Psoas muscle (tissue), 7 donors: ENCODE measurements at regions not wholly inside any gene's neighbourhood (a gene's known extent, or its start where the extent isn't known, plus 50 kb on each side); places are given as distances from the start of the nearest gene placed in this dataset.

Experiments used
- ATAC-seq, 4 donors: fragments of 200-7000 bp; cut with Tn5 transposase; one replicate each; pipeline ENCODE4 v1.9.1; 2020; ENCODE audit warnings: moderate library complexity in 3 of 4, mild to moderate bottlenecking in 2 of 4
- DNase-seq, 2 donors: peaks; one replicate each; pipeline ENCODE4 v3.0.0-alpha.2; 2020
- H3K27ac ChIP-seq: fragments of 200-600 bp; one replicate; pipeline ENCODE4 v1.8.0; 2022
- H3K27me3 ChIP-seq, 3 donors: fragments of 200-600 bp in 1 of 3; one replicate each; pipeline versions ENCODE4 v1.6.1 to v1.8.0; 2013 to 2022; ENCODE audit warnings: low read length in 2 of 3, mild to moderate bottlenecking in 2 of 3, moderate library complexity in 1 of 3; ENCODE audit not compliant: insufficient read depth in 3 of 3
- H3K36me3 ChIP-seq, 2 donors: fragments of 200-600 bp in 1 of 2; one replicate each; pipeline versions ENCODE4 v1.6.1 to v1.8.0; 2013 to 2022; ENCODE audit warnings: low read depth in 1 of 2, mild to moderate bottlenecking in 1 of 2, moderate library complexity in 1 of 2; ENCODE audit not compliant: insufficient read depth in 1 of 2
- H3K4me1 ChIP-seq: fragments of 200-600 bp; one replicate; pipeline ENCODE4 v1.8.0; 2022
- H3K4me3 ChIP-seq: fragments of 200-600 bp; one replicate; pipeline ENCODE4 v1.8.0; 2022; ENCODE audit warnings: mild to moderate bottlenecking
- H3K9me3 ChIP-seq: fragments of 200-600 bp; one replicate; pipeline ENCODE4 v1.8.0; 2022
- CTCF ChIP-seq: fragments of 200-600 bp; IDR thresholded peaks from one replicate; pipeline ENCODE4 v1.8.0; 2022; ENCODE audit warnings: antibody characterized with exemption
- WGBS, 3 donors: extraction: QIAGEN DNeasy Blood & Tissue Kit; methylation state at CpG; one replicate each; pipeline versions ENCODE4 v1.1.6 to v1.1.7; 2013; 5-methylcytosine and 5-hydroxymethylcytosine counted together
- intact Hi-C, 2 donors: fragments of 100-400 bp; cut with DNase I; formaldehyde crosslinking; loops; one replicate each; pipeline versions ENCODE4 v1.11.0 to v1.14.2; 2022
- donor health status: healthy with polysubstance abuse.
- donor health status: DM: no; HTN: no; CAD: no; lungs with moderate emphysema.
- donor health status: Bipolar disorder and iron deficiency.
- donor health status: healthy.
- donor health status: DM: yes; HTN: yes; CAD: no.
- donor health status: DM: no; HTN: no; CAD: no.
- donor health status: DM: yes; HTN: yes; CAD: no.

GRCh38 chr11:97883086-97883485, 1137.7 kb upstream of the CNTN5 start:
- TF ChIP-seq CTCF, result no peak
- Histone ChIP-seq H3K27me3 (no peaks in the 10 kb centered on the region), H3K36me3 (no peaks in the 10 kb centered on the region), H3K4me3 (no peak overlapping the region), H3K4me1 (no peaks in the 10 kb centered on the region), H3K27ac (no peak overlapping the region), H3K9me3 (no peaks in the 10 kb centered on the region)
- 74 to 89% (median 76%) methylated on average over 2 of the region's 2 CpGs for WGBS, 3 donors
- ATAC-seq, result no peak
- DNase-seq, result no peak
- intact Hi-C loops, result no loop called here

- Histone ChIP-seq H3K36me3 (no peaks in the 10 kb centered on the region), H3K27ac (no peak overlapping the region), H3K9me3 (no peaks in the 10 kb centered on the region), H3K27me3 (no peaks in the 10 kb centered on the region), H3K4me3 (no peak overlapping the region), H3K4me1 (no peaks in the 10 kb centered on the region)
- TF ChIP-seq CTCF, result no peak
- DNase-seq (no peak), ATAC-seq (no peak)
- intact Hi-C loops, result no loop called here
- 90 to 94% (median 92%) methylated on average over 2 of the region's 2 CpGs for WGBS, 3 donors
Measured at GRCh38 chr11:97888641-97889040, 1132.1 kb upstream of the CNTN5 start.

GRCh38 chr11:97890466-97890865, 1130.3 kb upstream of the CNTN5 start:
- Histone ChIP-seq H3K27ac (no peak overlapping the region), H3K36me3 (no peaks in the 10 kb centered on the region), H3K9me3 (no peaks in the 10 kb centered on the region), H3K4me3 (no peak overlapping the region), H3K27me3 (no peaks in the 10 kb centered on the region), H3K4me1 (no peaks in the 10 kb centered on the region)
- intact Hi-C loops, result no loop called here
- TF ChIP-seq CTCF, result no peak
- 70 to 75% (median 74%) methylated on average over 1 of the region's 1 CpG for WGBS, 3 donors
- ATAC-seq (no peak), DNase-seq (no peak)

- no peaks in the 10 kb centered on the region for H3K27me3 ChIP-seq
- no peak for ATAC-seq
- intact Hi-C loops, result no loop called here
- DNase-seq, result no peak
- H3K4me3 ChIP-seq, result no peak overlapping the region
- no peak overlapping the region for H3K27ac ChIP-seq
- no peaks in the 10 kb centered on the region for H3K9me3 ChIP-seq
- no peaks in the 10 kb centered on the region for H3K36me3 ChIP-seq
- TF ChIP-seq CTCF, result no peak
- 8 to 16% (median 12%) methylated on average over 2 of the region's 2 CpGs for WGBS, 3 donors
- no peaks in the 10 kb centered on the region for H3K4me1 ChIP-seq
Measured at GRCh38 chr11:97893612-97894011, 1127.1 kb upstream of the CNTN5 start.

- Histone ChIP-seq H3K4me1 (no peaks in the 10 kb centered on the region), H3K27me3 (no peaks in the 10 kb centered on the region), H3K27ac (no peak overlapping the region), H3K4me3 (no peak overlapping the region), H3K36me3 (no peaks in the 10 kb centered on the region), H3K9me3 (no peaks in the 10 kb centered on the region)
- no peak for TF ChIP-seq CTCF
- WGBS, 3 donors, result 75 to 79% (median 75%) methylated on average over 2 of the region's 2 CpGs
- ATAC-seq, result no peak
- intact Hi-C loops, result no loop called here
- no peak for DNase-seq
Measured at GRCh38 chr11:97894978-97895377, 1125.8 kb upstream of the CNTN5 start.
